GM12878 (cell line): ENCODE measurements at regions not wholly inside any gene's neighbourhood (a gene's known extent, or its start where the extent isn't known, plus 50 kb on each side); places are given as distances from the start of the nearest gene placed in this dataset.

Source experiments
- CEBPZ ChIP-seq: fragments of 150-350 bp; IDR thresholded peaks from 2 replicates; pipeline ENCODE4 v1.6.1; 2016; ENCODE audit warnings: low read depth, low read length
- CUX1 ChIP-seq: IDR thresholded peaks from 2 replicates; pipeline ENCODE4 v1.6.1; 2012; ENCODE audit warnings: improper control_type of control experiment, low read depth, low read length; ENCODE audit not compliant: insufficient replicate concordance
- E4F1 ChIP-seq: fragments of 450-650 bp; IDR thresholded peaks from 2 replicates; pipeline ENCODE4 v1.6.1; 2018; ENCODE audit warnings: borderline replicate concordance, mild to moderate bottlenecking; ENCODE audit not compliant: partially characterized antibody
- FOXK2 ChIP-seq: fragments of 450-650 bp; IDR thresholded peaks from 2 replicates; pipeline ENCODE4 v1.6.1; 2017; ENCODE audit warnings: mild to moderate bottlenecking, moderate library complexity
- KDM1A ChIP-seq: fragments of 200-600 bp; sonication (generic); IDR thresholded peaks from 2 replicates; pipeline ENCODE4 v1.6.1; 2016; ENCODE audit warnings: borderline replicate concordance
- PBX3 ChIP-seq: IDR thresholded peaks from 2 replicates; pipeline ENCODE4 v1.6.1; 2011; ENCODE audit warnings: mild to moderate bottlenecking, low read depth, low read length, moderate library complexity; ENCODE audit not compliant: insufficient replicate concordance
- SMARCA5 ChIP-seq: fragments of 450-650 bp; IDR thresholded peaks from 2 replicates; pipeline ENCODE4 v1.6.1; 2017; ENCODE audit warnings: mild to moderate bottlenecking
- SPI1 ChIP-seq: IDR thresholded peaks from 2 replicates; pipeline ENCODE4 v1.6.1; 2011; ENCODE audit warnings: low read depth, mild to moderate bottlenecking, low read length, moderate library complexity, borderline replicate concordance; ENCODE audit not compliant: insufficient read depth
- STAT3 ChIP-seq: IDR thresholded peaks from 2 replicates; pipeline ENCODE4 v1.6.1; 2011; ENCODE audit warnings: low read depth, low read length, improper control_type of control experiment
- TARDBP ChIP-seq: IDR thresholded peaks from 2 replicates; pipeline ENCODE4 v1.6.1; 2016; ENCODE audit warnings: borderline replicate concordance
- USF2 ChIP-seq: IDR thresholded peaks from 2 replicates; pipeline ENCODE4 v1.6.1; 2011; ENCODE audit warnings: low read depth, low read length, improper control_type of control experiment, borderline replicate concordance
- ZNF384 ChIP-seq: IDR thresholded peaks from 2 replicates; pipeline ENCODE4 v1.6.1; 2012; ENCODE audit warnings: low read depth, mild to moderate bottlenecking, low read length, improper control_type of control experiment, borderline replicate concordance
- ZNF622 ChIP-seq: fragments of 450-650 bp; IDR thresholded peaks from 2 replicates; pipeline ENCODE4 v1.6.1; 2017; ENCODE audit warnings: mild to moderate bottlenecking, inconsistent platforms

- peak; percentile 87 for TF ChIP-seq PBX3
- no peak for TF ChIP-seq CUX1
- no peak for TF ChIP-seq SPI1
- TF ChIP-seq CEBPZ: no peak
- no peak for TF ChIP-seq E4F1
- no peak for TF ChIP-seq ZNF384
- no peak for TF ChIP-seq KDM1A
- no peak for TF ChIP-seq SMARCA5
- TF ChIP-seq FOXK2: no peak
- TF ChIP-seq TARDBP: no peak
- no peak for TF ChIP-seq USF2
- TF ChIP-seq ZNF622: no peak
- no peak for TF ChIP-seq STAT3
These were observed 334.5 kb downstream of the SEC14L1 start (continued) for GRCh38 chr17:77475016-77475976.
